GM23338 (cell line): ENCODE measurements at regions not wholly inside any gene's neighbourhood (a gene's known extent, or its start where the extent isn't known, plus 50 kb on each side); places are given as distances from the start of the nearest gene placed in this dataset.
A peak's percentile ranks its signal among the peaks of the same experiment; 100 is the strongest.

Source experiments
- ATAC-seq: fragments of 200-7000 bp; cut with Tn5 transposase; 3 replicates; pipeline ENCODE4 v1.9.1; 2020
- DNase-seq: peaks from one replicate; pipeline ENCODE4 v3.0.0-alpha.2; 2015; ENCODE audit warnings: low spot score
- H2AFZ ChIP-seq: fragments of 200-600 bp; sonication (generic); 2 replicates; pipeline ENCODE4 v1.8.0; 2016; ENCODE audit warnings: antibody characterized with exemption, mild to moderate bottlenecking, moderate library complexity
- H3F3A ChIP-seq: fragments of 200-600 bp; sonication (generic); replicated peaks from 2 replicates; pipeline ENCODE4 v1.8.0; 2017; ENCODE audit warnings: antibody characterized with exemption, mixed run types, low read depth
- H3K27ac ChIP-seq: fragments of 200-600 bp; sonication (generic); 2 replicates; pipeline ENCODE4 v1.6.1; 2016; ENCODE audit warnings: low read depth
- H3K27me3 ChIP-seq: fragments of 200-600 bp; sonication (generic); 2 replicates; pipeline ENCODE4 v1.8.0; 2016; ENCODE audit warnings: mild to moderate bottlenecking, mixed run types, moderate library complexity; ENCODE audit not compliant: insufficient read depth
- H3K36me3 ChIP-seq: fragments of 200-600 bp; sonication (generic); 2 replicates; pipeline ENCODE4 v1.8.0; 2016; ENCODE audit warnings: mild to moderate bottlenecking; ENCODE audit not compliant: insufficient read depth
- H3K4me1 ChIP-seq: fragments of 200-600 bp; sonication (generic); 2 replicates; pipeline ENCODE4 v1.8.0; 2016; ENCODE audit warnings: mild to moderate bottlenecking, moderate library complexity; ENCODE audit not compliant: insufficient read depth
- H3K4me2 ChIP-seq: fragments of 200-600 bp; sonication (generic); 2 replicates; pipeline ENCODE4 v1.7.1; 2017; ENCODE audit warnings: mixed run types
- H3K4me3 ChIP-seq: fragments of 200-600 bp; sonication (generic); 2 replicates; pipeline ENCODE4 v1.6.1; 2016; ENCODE audit warnings: mixed run types
- H3K79me2 ChIP-seq: fragments of 200-600 bp; sonication (generic); replicated peaks from 2 replicates; pipeline ENCODE4 v1.8.0; 2017; ENCODE audit warnings: mild to moderate bottlenecking; ENCODE audit not compliant: insufficient read depth
- H3K9me2 ChIP-seq: fragments of 200-600 bp; sonication (generic); 2 replicates; pipeline ENCODE4 v1.8.0; 2017; ENCODE audit not compliant: insufficient read depth
- H4K20me1 ChIP-seq: fragments of 200-600 bp; sonication (generic); replicated peaks from 2 replicates; pipeline ENCODE4 v1.8.0; 2017; ENCODE audit warnings: mild to moderate bottlenecking; ENCODE audit not compliant: insufficient read depth
- H3K27ac Mint-ChIP-seq: 2 replicates; pipeline ENCODE4 v1.8.0; 2020; ENCODE audit warnings: inconsistent platforms, mild to moderate bottlenecking, moderate library complexity, mixed read lengths
- H3K27me3 Mint-ChIP-seq: 3 replicates; pipeline ENCODE4 v1.8.0; 2022; ENCODE audit warnings: low read depth, mild to moderate bottlenecking, moderate library complexity, mixed read lengths, inconsistent platforms; ENCODE audit not compliant: insufficient read depth, poor library complexity
- H3K36me3 Mint-ChIP-seq: 3 replicates; pipeline ENCODE4 v1.8.0; 2021; ENCODE audit warnings: low read depth, mild to moderate bottlenecking, inconsistent platforms, moderate library complexity, mixed read lengths
- H3K4me1 Mint-ChIP-seq: 3 replicates; pipeline ENCODE4 v1.8.0; 2020; ENCODE audit warnings: mild to moderate bottlenecking, inconsistent platforms, mixed read lengths
- H3K4me3 Mint-ChIP-seq: 3 replicates; pipeline ENCODE4 v1.8.0; 2021; ENCODE audit warnings: moderate library complexity, mild to moderate bottlenecking, inconsistent platforms, mixed read lengths
- H3K9me3 Mint-ChIP-seq: 3 replicates; pipeline ENCODE4 v1.8.0; 2020; ENCODE audit warnings: moderate library complexity, mild to moderate bottlenecking, inconsistent platforms, mixed read lengths
- ETS1 ChIP-seq: IDR thresholded peaks from 2 replicates; pipeline ENCODE4 v1.6.1; 2016; ENCODE audit warnings: antibody characterized with exemption
- EZH2phosphoT487 ChIP-seq: fragments of 200-600 bp; sonication (generic); IDR thresholded peaks from one replicate; pipeline ENCODE4 v1.8.1; 2018; ENCODE audit warnings: antibody characterized with exemption; ENCODE audit not compliant: unreplicated experiment
- JUNB ChIP-seq: IDR thresholded peaks from one replicate; pipeline ENCODE4 v1.6.1; 2016; ENCODE audit warnings: antibody characterized with exemption; ENCODE audit not compliant: unreplicated experiment
- ZNF114 ChIP-seq: fragments of 250-450 bp; sonication (Bioruptor Pico); IDR thresholded peaks from 2 replicates; pipeline ENCODE4 v1.5.0; 2020; ENCODE audit warnings: mild to moderate bottlenecking, moderate library complexity
- ZNF331 ChIP-seq: fragments of 250-450 bp; sonication (Bioruptor Pico); IDR thresholded peaks from 2 replicates; pipeline ENCODE4 v1.5.0; 2020; ENCODE audit warnings: low read depth, mild to moderate bottlenecking, moderate library complexity
- ZNF462 ChIP-seq: fragments of 250-450 bp; sonication (Bioruptor Pico); IDR thresholded peaks from 2 replicates; pipeline ENCODE4 v1.5.0; 2020; ENCODE audit warnings: mild to moderate bottlenecking, moderate library complexity
- TF ChIP-seq, protein P1 (sequence below), 2 experiments: fragments of 200-600 bp in 1 of 2; sonication (generic) in 1 of 2; conservative IDR thresholded peaks; 2 replicates each; pipeline versions ENCODE4 v1.5.1 to v1.6.1; 2016 to 2017; ENCODE audit warnings: antibody characterized with exemption in 2 of 2, low read depth in 2 of 2, mild to moderate bottlenecking in 2 of 2, moderate library complexity in 1 of 2

DNA sequence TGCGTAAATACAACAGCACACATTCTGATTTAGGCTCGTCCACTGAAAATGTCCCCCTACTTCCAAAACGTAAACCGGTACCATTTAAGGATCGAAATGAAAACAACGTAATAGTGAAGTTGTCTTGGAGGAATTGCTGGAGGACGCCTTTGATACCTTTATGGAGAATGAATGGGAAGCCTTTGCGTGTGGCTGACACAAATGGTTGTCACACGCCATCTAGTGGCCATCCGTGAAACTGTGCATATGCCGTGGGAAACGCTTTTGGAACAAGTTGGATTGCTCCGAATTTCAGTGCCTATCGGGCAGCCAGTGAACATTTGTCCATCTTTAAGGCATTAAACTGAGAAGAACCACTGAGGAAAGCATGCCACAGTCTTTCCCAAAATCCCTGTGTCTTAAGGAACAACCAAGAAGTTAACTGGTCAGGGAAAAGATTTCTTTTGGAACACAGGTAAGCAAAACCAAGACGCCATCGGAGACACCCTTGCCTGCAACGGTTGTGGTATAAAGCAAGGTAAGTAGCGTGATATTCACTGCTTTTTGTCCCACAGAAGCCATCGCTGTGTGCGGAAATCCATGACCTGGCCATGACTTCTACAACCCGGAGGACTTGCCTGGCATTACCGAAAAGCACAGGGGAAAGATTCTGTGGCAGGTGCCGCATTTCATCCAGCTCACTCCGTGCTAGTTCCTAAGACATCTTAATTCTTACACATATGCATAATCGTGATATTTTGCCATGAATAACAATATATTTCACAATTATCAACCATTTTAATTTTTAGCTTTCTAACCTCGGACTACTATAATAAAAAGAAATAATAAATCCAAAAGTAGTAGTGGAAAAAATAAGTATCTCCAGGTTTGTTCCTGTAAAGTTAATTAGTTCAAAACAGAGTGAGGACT is 100.6 kb downstream of the FAM204A start:
- Mint-ChIP-seq H3K4me3 (no peak overlapping the region), H3K4me1 (peaks cover 12% of the 10 kb centered on the region), H3K27ac (no peak overlapping the region), H3K27me3 (peaks cover 25% of the 10 kb centered on the region), H3K9me3 (no peaks in the 10 kb centered on the region), H3K36me3 (no peaks in the 10 kb centered on the region)
- Histone ChIP-seq H2AFZ (no peak overlapping the region), H3K4me3 (no peak overlapping the region), H3K9me2 (no peaks in the 10 kb centered on the region), H4K20me1 (no peaks in the 10 kb centered on the region; the same call in 1 of the 2 replicates), H3K27ac (no peak overlapping the region), H3F3A (no peaks in the 10 kb centered on the region), H3K79me2 (no peaks in the 10 kb centered on the region), H3K36me3 (no peaks in the 10 kb centered on the region), H3K4me2 (no peak overlapping the region), H3K4me1 (peaks cover 13% of the 10 kb centered on the region; the same call in 1 of the 2 replicates), H3K27me3 (peaks cover 49% of the 10 kb centered on the region)
- peak; percentile 76 for ATAC-seq
- TF ChIP-seq ZNF331 (no peak), ETS1 (no peak), EZH2phosphoT487 (no peak), ZNF114 (CRISPR knock-in tag) (no peak), JUNB (no peak), ZNF462 (CRISPR knock-in tag) (no peak)
- TF ChIP-seq, protein P1, sequence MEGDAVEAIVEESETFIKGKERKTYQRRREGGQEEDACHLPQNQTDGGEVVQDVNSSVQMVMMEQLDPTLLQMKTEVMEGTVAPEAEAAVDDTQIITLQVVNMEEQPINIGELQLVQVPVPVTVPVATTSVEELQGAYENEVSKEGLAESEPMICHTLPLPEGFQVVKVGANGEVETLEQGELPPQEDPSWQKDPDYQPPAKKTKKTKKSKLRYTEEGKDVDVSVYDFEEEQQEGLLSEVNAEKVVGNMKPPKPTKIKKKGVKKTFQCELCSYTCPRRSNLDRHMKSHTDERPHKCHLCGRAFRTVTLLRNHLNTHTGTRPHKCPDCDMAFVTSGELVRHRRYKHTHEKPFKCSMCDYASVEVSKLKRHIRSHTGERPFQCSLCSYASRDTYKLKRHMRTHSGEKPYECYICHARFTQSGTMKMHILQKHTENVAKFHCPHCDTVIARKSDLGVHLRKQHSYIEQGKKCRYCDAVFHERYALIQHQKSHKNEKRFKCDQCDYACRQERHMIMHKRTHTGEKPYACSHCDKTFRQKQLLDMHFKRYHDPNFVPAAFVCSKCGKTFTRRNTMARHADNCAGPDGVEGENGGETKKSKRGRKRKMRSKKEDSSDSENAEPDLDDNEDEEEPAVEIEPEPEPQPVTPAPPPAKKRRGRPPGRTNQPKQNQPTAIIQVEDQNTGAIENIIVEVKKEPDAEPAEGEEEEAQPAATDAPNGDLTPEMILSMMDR (conservative IDR thresholded peaks at IDR 0.05; ENCODE audit: low read depth in 2 of 2): peak; percentile 95 to 97
- peak; percentile 87 for DNase-seq
